HG03460 (cell line): ENCODE measurements at regions not wholly inside any gene's neighbourhood (a gene's known extent, or its start where the extent isn't known, plus 50 kb on each side); places are given as distances from the start of the nearest gene placed in this dataset.

Experiments used
- ATAC-seq: cut with Tn5 transposase; IDR thresholded peaks from one replicate; pipeline ENCODE4 v1.9.1; 2021; ENCODE audit not compliant: unreplicated experiment

GRCh38 chr11:76277298-76278175, 71.2 kb upstream of the WNT11 start:
- no peak for ATAC-seq

GRCh38 chr11:76276781-76277155, 70.5 kb upstream of the WNT11 start:
- ATAC-seq, result no peak

- no peak for ATAC-seq
Measured at GRCh38 chr11:76276046-76276780, 69.9 kb upstream of the WNT11 start.

GRCh38 chr11:76275446-76275845, 69.1 kb upstream of the WNT11 start:
- no peak for ATAC-seq

- no peak for ATAC-seq
Measured at GRCh38 chr11:76271068-76271467, 64.8 kb upstream of the WNT11 start.

GRCh38 chr11:76270389-76270788, 64.1 kb upstream of the WNT11 start:
- no peak for ATAC-seq

GRCh38 chr11:76269661-76270261, 63.5 kb upstream of the WNT11 start:
- ATAC-seq, result no peak

- ATAC-seq, result no peak
Measured at GRCh38 chr11:76269247-76269646, 62.9 kb upstream of the WNT11 start.

- ATAC-seq, result no peak
Measured at GRCh38 chr11:76268498-76268897, 62.2 kb upstream of the WNT11 start.

- no peak for ATAC-seq
Measured at GRCh38 chr11:76267556-76267955, 61.3 kb upstream of the WNT11 start.

- ATAC-seq, result no peak
Measured at GRCh38 chr11:76266286-76267100, 60.2 kb upstream of the WNT11 start.

GRCh38 chr11:76265771-76266241, 59.5 kb upstream of the WNT11 start:
- no peak for ATAC-seq

GRCh38 chr11:76263657-76264056, 57.4 kb upstream of the WNT11 start:
- no peak for ATAC-seq

GRCh38 chr11:76263166-76263565, 56.9 kb upstream of the WNT11 start:
- no peak for ATAC-seq

GRCh38 chr11:76260296-76260925, 54.1 kb upstream of the WNT11 start:
- ATAC-seq, result no peak

- ATAC-seq, result no peak
Measured at GRCh38 chr11:76259299-76259908, 53.1 kb upstream of the WNT11 start.

GRCh38 chr11:76257074-76257719, 50.9 kb upstream of the WNT11 start:
- no peak for ATAC-seq

GRCh38 chr11:76256448-76256847, 50.1 kb upstream of the WNT11 start:
- no peak for ATAC-seq
